GM12892 (cell line): ENCODE measurements at regions not wholly inside any gene's neighbourhood (a gene's known extent, or its start where the extent isn't known, plus 50 kb on each side); places are given as distances from the start of the nearest gene placed in this dataset.

ENCODE experiments used
- POLR2A ChIP-seq: IDR thresholded peaks from 2 replicates; pipeline ENCODE4 v1.6.1; 2011; ENCODE audit warnings: low read depth, low read length, control low read depth
- POLR2AphosphoS5 ChIP-seq: IDR thresholded peaks from 2 replicates; pipeline ENCODE4 v1.6.1; 2011; ENCODE audit warnings: low read depth, low read length, control low read depth

DNA sequence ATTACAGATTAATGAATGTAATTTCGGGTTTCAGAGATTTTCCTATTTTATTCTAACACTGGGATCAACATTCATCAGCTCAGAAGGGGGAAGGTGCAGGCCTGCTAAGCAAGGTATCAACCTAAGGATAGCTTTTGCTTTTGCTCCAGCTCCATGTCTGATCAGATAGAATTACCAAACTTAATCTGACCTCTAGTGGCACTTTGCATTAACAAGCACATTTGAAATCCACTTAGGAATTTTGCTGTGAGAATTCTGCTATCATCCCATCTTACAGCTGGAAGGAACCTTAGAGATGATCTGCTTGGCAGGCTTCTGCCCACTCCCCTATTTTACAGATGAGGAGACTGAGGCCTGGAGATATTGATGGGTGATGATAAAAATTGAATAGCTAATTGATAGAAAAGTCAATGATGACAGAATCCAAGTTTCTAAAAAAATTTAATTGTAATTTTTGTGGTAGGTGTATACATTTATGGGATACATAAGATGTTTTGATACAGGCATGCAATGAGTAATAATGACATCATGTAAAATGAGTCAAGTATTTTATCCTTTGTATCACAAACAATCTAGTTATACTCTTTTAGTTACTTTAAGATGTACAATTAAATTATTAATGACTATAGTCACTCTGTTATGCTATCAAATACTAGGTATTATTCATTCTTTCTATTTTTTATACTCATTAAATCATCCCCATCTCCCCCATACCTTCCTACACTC is 209.2 kb upstream of the ZPLD1 start:
- TF ChIP-seq POLR2A (no peak), POLR2AphosphoS5 (no peak)
